Ishikawa (cell line): ENCODE measurements at regions not wholly inside any gene's neighbourhood (a gene's known extent, or its start where the extent isn't known, plus 50 kb on each side); places are given as distances from the start of the nearest gene placed in this dataset.

Source experiments
- CREB1 ChIP-seq: IDR thresholded peaks from 2 replicates; pipeline ENCODE4 v1.6.1; 2012; ENCODE audit warnings: low read depth
- EGR1 ChIP-seq: IDR thresholded peaks from 2 replicates; pipeline ENCODE4 v1.6.1; 2012
- EP300 ChIP-seq: IDR thresholded peaks from 2 replicates; pipeline ENCODE4 v1.6.1; 2012; ENCODE audit warnings: borderline replicate concordance
- FOXM1 ChIP-seq: IDR thresholded peaks from 2 replicates; pipeline ENCODE4 v1.6.1; 2012; ENCODE audit warnings: low read depth, borderline replicate concordance
- RAD21 ChIP-seq: IDR thresholded peaks from 2 replicates; pipeline ENCODE4 v1.6.1; 2012; ENCODE audit warnings: low read depth
- TAF1 ChIP-seq: IDR thresholded peaks from 2 replicates; pipeline ENCODE4 v1.6.1; 2012; ENCODE audit warnings: low read depth, mild to moderate bottlenecking
- YY1 ChIP-seq: IDR thresholded peaks from 2 replicates; pipeline ENCODE4 v1.6.1; 2012; ENCODE audit warnings: low read depth
- ZBTB7A ChIP-seq: IDR thresholded peaks from 2 replicates; pipeline ENCODE4 v1.6.1; 2012; ENCODE audit warnings: low read depth
- TF ChIP-seq, protein P1 (sequence below): IDR thresholded peaks from 2 replicates; pipeline ENCODE4 v1.6.1; 2012
- TF ChIP-seq, protein P2 (sequence below): IDR thresholded peaks from 2 replicates; pipeline ENCODE4 v1.6.1; 2012; ENCODE audit warnings: low read depth, mild to moderate bottlenecking
- TF ChIP-seq, protein P3 (sequence below): IDR thresholded peaks from 2 replicates; pipeline ENCODE4 v1.6.1; 2012

DNA sequence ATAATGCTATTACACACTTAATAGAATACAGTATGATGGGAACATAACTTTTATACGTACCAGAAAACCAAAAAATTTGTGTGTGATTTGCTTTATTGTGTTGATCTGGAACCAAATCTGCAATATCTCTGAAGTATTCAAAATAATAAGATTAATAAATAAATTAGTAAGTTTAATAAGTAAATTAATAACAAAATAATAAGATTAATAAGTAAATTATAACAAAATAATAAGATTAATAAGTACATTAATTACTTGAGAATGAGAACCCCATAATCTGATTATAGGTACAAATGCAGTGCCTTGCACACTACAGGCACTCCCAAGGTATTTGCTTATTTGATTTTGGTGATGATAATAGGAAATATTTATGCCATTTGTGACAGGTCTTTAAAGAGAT lies 267.4 kb downstream of the ZNF326 start:
- no peak for TF ChIP-seq RAD21
- no peak for TF ChIP-seq TAF1
- TF ChIP-seq, protein P1, sequence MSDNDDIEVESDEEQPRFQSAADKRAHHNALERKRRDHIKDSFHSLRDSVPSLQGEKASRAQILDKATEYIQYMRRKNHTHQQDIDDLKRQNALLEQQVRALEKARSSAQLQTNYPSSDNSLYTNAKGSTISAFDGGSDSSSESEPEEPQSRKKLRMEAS: no peak
- TF ChIP-seq, protein P2, sequence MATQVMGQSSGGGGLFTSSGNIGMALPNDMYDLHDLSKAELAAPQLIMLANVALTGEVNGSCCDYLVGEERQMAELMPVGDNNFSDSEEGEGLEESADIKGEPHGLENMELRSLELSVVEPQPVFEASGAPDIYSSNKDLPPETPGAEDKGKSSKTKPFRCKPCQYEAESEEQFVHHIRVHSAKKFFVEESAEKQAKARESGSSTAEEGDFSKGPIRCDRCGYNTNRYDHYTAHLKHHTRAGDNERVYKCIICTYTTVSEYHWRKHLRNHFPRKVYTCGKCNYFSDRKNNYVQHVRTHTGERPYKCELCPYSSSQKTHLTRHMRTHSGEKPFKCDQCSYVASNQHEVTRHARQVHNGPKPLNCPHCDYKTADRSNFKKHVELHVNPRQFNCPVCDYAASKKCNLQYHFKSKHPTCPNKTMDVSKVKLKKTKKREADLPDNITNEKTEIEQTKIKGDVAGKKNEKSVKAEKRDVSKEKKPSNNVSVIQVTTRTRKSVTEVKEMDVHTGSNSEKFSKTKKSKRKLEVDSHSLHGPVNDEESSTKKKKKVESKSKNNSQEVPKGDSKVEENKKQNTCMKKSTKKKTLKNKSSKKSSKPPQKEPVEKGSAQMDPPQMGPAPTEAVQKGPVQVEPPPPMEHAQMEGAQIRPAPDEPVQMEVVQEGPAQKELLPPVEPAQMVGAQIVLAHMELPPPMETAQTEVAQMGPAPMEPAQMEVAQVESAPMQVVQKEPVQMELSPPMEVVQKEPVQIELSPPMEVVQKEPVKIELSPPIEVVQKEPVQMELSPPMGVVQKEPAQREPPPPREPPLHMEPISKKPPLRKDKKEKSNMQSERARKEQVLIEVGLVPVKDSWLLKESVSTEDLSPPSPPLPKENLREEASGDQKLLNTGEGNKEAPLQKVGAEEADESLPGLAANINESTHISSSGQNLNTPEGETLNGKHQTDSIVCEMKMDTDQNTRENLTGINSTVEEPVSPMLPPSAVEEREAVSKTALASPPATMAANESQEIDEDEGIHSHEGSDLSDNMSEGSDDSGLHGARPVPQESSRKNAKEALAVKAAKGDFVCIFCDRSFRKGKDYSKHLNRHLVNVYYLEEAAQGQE: no peak
- TF ChIP-seq, protein P3, sequence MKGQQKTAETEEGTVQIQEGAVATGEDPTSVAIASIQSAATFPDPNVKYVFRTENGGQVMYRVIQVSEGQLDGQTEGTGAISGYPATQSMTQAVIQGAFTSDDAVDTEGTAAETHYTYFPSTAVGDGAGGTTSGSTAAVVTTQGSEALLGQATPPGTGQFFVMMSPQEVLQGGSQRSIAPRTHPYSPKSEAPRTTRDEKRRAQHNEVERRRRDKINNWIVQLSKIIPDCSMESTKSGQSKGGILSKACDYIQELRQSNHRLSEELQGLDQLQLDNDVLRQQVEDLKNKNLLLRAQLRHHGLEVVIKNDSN: no peak
- TF ChIP-seq ZBTB7A: no peak
- no peak for TF ChIP-seq YY1
- no peak for TF ChIP-seq EP300
- TF ChIP-seq FOXM1: no peak
- TF ChIP-seq CREB1: no peak
- no peak for TF ChIP-seq EGR1
